Right atrium auricular region (tissue), 2 donors: ENCODE measurements at regions not wholly inside any gene's neighbourhood (a gene's known extent, or its start where the extent isn't known, plus 50 kb on each side); places are given as distances from the start of the nearest gene placed in this dataset.

Experiments used
- DNase-seq: peaks from one replicate; pipeline ENCODE4 v3.0.0-alpha.2; 2019; ENCODE audit warnings: low spot score
- H3K27ac ChIP-seq, 2 donors: fragments of 200-600 bp; sonication (generic); 1 replicate in 1 of 2; 2 replicates in 1 of 2; pipeline ENCODE4 v1.5.1; 2016 to 2019
- H3K27me3 ChIP-seq, 2 donors: fragments of 200-600 bp; sonication (generic); one replicate each; pipeline versions ENCODE4 v1.5.1 to v1.6.0; 2017 to 2019
- H3K36me3 ChIP-seq: fragments of 200-600 bp; sonication (generic); one replicate; pipeline ENCODE4 v1.5.1; 2016
- H3K4me1 ChIP-seq, 2 donors: fragments of 200-600 bp; sonication (generic); one replicate each; pipeline versions ENCODE4 v1.5.1 to v1.6.0; 2017 to 2019
- H3K4me3 ChIP-seq, 2 donors: fragments of 200-600 bp; sonication (generic); 1 replicate in 1 of 2; 2 replicates in 1 of 2; pipeline ENCODE4 v1.5.1; 2017 to 2019; ENCODE audit warnings: mild to moderate bottlenecking in 1 of 2, moderate library complexity in 1 of 2
- H3K9me3 ChIP-seq, 2 donors: fragments of 200-600 bp; sonication (generic); one replicate each; pipeline ENCODE4 v1.5.1; 2019
- TF ChIP-seq, protein P1 (sequence below), 2 donors: fragments of 200-600 bp; sonication (generic); IDR thresholded peaks; one replicate each; pipeline ENCODE4 v1.5.1; 2019; ENCODE audit warnings: antibody characterized with exemption in 2 of 2

GRCh38 chr6:54029187-54029586 is 82.1 kb upstream of the MLIP start:
- DNase-seq, result no peak
- no peak overlapping the region for H3K4me3 ChIP-seq
- no peaks in the 10 kb centered on the region for H3K36me3 ChIP-seq
- H3K27me3 ChIP-seq, result no peaks in the 10 kb centered on the region
- no peaks in the 10 kb centered on the region for H3K9me3 ChIP-seq
- TF ChIP-seq, protein P1, sequence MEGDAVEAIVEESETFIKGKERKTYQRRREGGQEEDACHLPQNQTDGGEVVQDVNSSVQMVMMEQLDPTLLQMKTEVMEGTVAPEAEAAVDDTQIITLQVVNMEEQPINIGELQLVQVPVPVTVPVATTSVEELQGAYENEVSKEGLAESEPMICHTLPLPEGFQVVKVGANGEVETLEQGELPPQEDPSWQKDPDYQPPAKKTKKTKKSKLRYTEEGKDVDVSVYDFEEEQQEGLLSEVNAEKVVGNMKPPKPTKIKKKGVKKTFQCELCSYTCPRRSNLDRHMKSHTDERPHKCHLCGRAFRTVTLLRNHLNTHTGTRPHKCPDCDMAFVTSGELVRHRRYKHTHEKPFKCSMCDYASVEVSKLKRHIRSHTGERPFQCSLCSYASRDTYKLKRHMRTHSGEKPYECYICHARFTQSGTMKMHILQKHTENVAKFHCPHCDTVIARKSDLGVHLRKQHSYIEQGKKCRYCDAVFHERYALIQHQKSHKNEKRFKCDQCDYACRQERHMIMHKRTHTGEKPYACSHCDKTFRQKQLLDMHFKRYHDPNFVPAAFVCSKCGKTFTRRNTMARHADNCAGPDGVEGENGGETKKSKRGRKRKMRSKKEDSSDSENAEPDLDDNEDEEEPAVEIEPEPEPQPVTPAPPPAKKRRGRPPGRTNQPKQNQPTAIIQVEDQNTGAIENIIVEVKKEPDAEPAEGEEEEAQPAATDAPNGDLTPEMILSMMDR (IDR thresholded peaks at IDR 0.05), result no peak
- H3K4me1 ChIP-seq, result peaks cover 0 to 12% of the 10 kb centered on the region in 2 donors
- H3K27ac ChIP-seq, result no peak overlapping the region

DNA sequence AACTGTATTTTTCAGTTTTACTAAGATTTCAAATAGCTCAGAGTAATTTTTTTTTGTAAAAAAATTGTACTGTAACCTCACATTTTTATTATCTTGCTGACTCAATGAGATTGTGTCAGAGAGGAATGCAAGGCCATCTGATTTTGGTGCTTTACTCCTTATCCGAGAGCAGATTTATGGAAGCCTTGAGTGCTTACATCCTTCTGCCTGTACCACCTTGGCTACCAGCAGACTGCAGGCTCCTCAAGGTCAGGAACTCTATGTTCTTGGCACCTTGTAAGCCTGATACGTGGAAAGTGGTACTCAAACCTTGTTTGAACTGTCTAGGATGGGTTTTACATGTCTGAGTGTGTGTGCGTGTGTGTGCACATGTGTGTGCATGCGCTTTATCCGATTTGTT is 80.1 kb upstream of the MLIP start:
- no peak overlapping the region for H3K4me3 ChIP-seq
- no peaks in the 10 kb centered on the region for H3K27me3 ChIP-seq
- H3K4me1 ChIP-seq, result peaks cover 0 to 8% of the 10 kb centered on the region in 2 donors
- H3K36me3 ChIP-seq, result no peaks in the 10 kb centered on the region
- TF ChIP-seq, protein P1 (IDR thresholded peaks at IDR 0.05), result no peak
- H3K27ac ChIP-seq, result peak overlapping the region; percentile 28 to 49
- no peak for DNase-seq
- no peaks in the 10 kb centered on the region for H3K9me3 ChIP-seq

GRCh38 chr6:54037277-54037779 is 73.9 kb upstream of the MLIP start:
- Histone ChIP-seq H3K27me3 (no peaks in the 10 kb centered on the region), H3K36me3 (no peaks in the 10 kb centered on the region), H3K9me3 (no peaks in the 10 kb centered on the region), H3K27ac (no peak overlapping the region), H3K4me3 (no peak overlapping the region), H3K4me1 (peaks cover 0 to 6% of the 10 kb centered on the region in 2 donors)
- TF ChIP-seq, protein P1 (IDR thresholded peaks at IDR 0.05), result no peak
- DNase-seq, result no peak

GRCh38 chr6:54040545-54040944 is 70.7 kb upstream of the MLIP start:
- TF ChIP-seq, protein P1 (IDR thresholded peaks at IDR 0.05), result no peak
- no peak overlapping the region for H3K27ac ChIP-seq
- H3K27me3 ChIP-seq, result no peaks in the 10 kb centered on the region
- no peaks in the 10 kb centered on the region for H3K9me3 ChIP-seq
- H3K4me1 ChIP-seq, result peaks cover 0 to 19% of the 10 kb centered on the region in 2 donors
- DNase-seq, result no peak
- no peaks in the 10 kb centered on the region for H3K36me3 ChIP-seq
- H3K4me3 ChIP-seq, result no peak overlapping the region

- H3K36me3 ChIP-seq, result no peaks in the 10 kb centered on the region
- H3K4me1 ChIP-seq, result peaks cover 0 to 19% of the 10 kb centered on the region in 2 donors
- TF ChIP-seq, protein P1 (IDR thresholded peaks at IDR 0.05), result no peak
- DNase-seq, result no peak
- no peak overlapping the region for H3K4me3 ChIP-seq
- H3K27ac ChIP-seq, result no peak overlapping the region
- H3K9me3 ChIP-seq, result no peaks in the 10 kb centered on the region
- H3K27me3 ChIP-seq, result no peaks in the 10 kb centered on the region
Observed at GRCh38 chr6:54041239-54041638, 70.0 kb upstream of the MLIP start.

GRCh38 chr6:54043360-54043759 is 67.9 kb upstream of the MLIP start:
- H3K27ac ChIP-seq, result peak overlapping the region in 1 of 2 donors; percentile 21
- H3K4me3 ChIP-seq, result no peak overlapping the region
- DNase-seq, result no peak
- no peaks in the 10 kb centered on the region for H3K36me3 ChIP-seq
- TF ChIP-seq, protein P1 (IDR thresholded peaks at IDR 0.05), result no peak
- H3K9me3 ChIP-seq, result no peaks in the 10 kb centered on the region
- H3K4me1 ChIP-seq, result peaks cover 0 to 13% of the 10 kb centered on the region in 2 donors
- no peaks in the 10 kb centered on the region for H3K27me3 ChIP-seq
